Stimulated activated CD4-positive, alpha-beta T cell treated with anti-CD3 and anti-CD28 coated beads, Interleukin-4, amount 100 ng/mL, for 48 hours (primary cell): ENCODE measurements at regions not wholly inside any gene's neighbourhood (a gene's known extent, or its start where the extent isn't known, plus 50 kb on each side); places are given as distances from the start of the nearest gene placed in this dataset.

Source experiments
- DNase-seq, 2 donors: peaks; one replicate each; pipeline ENCODE4 v3.0.0-alpha.2; 2020; ENCODE audit warnings: low read depth in 2 of 2

DNA sequence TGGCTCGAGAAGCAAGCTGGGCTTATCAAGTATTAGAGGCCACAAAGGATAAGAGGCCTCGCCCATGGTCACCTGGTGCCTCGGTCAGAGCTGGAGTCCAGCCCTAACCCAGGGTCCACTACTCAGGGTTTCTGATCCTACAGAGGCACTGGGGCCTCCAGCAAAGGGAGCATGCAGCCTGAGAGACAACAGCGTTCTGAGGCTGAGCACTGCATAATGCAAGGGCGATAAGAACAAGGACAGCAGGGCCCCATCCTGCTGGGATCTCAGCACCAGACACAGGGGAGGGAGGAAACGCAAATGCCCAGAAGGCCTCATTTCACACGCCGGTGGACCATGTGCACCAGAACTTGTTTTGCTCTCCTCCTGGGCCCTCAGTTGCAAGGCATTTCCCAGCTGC, 63.0 kb downstream of the C5orf15 start:
- DNase-seq: no peak

- no peak for DNase-seq
Measured at GRCh38 chr5:133904641-133905040, 63.8 kb downstream of the C5orf15 start.

DNA sequence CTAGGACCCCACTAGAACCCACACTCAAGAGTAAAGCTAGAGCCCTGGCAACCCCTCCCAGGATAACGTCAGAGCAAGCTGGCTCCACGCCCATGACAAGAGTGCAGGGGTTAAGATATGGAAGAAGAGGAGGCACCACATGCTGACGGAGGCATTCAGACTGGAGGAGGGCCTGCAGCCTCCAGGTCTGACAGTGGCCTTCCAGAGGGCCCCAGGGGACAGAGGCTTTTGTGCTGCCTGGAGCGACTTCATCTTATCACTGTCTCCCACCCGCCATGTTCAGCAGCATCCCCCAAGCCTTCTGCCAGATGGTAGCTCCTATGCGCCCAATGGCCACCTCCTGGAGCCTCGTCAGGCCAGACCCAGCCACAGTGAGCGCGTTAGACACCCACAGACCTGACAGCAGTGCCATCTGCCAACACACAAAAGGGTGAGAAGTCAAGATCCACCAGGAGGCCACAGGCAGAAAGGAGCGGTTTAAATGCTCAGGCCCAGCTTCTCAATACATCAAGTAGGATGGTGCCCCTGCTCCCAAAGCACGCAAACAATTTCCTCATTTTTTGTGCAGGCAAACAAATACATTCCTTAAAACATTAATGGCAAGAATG, 65.8 kb downstream of the C5orf15 start:
- DNase-seq: no peak

DNA sequence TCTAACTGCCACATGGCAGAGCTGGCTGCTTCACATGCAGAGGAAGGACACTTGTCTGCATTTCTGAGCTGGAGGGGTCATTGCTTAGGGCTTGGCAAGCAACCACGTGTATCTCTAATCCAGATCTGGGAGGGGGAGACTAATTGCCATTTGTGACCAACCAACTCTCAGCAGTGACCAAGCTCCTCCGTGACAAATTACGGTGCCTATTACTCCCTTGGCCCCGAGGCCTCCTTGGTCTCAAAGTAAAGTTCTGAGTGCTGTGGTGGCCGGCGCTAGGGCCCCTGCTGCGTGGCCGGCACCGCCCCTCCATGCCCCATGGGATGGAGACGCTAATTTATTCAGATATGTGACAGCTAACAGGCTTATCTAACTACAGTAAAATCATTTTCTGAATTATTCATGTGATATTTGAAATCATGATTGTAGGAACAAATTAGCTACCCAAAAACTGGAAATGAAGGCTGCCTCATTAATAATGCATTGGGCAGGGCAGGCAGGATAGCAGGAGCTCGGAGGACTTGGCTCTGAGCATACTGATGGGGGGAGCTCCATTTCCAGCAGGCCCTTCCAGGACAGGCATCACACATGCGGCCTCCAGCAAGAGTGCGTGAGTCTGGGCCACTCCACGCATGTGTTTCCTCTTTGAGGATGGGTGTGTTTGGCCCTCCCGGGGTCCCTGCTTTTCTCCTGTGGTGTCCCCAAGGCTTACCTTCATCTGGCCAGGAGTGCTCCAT, 67.7 kb downstream of the C5orf15 start:
- DNase-seq: no peak

DNA sequence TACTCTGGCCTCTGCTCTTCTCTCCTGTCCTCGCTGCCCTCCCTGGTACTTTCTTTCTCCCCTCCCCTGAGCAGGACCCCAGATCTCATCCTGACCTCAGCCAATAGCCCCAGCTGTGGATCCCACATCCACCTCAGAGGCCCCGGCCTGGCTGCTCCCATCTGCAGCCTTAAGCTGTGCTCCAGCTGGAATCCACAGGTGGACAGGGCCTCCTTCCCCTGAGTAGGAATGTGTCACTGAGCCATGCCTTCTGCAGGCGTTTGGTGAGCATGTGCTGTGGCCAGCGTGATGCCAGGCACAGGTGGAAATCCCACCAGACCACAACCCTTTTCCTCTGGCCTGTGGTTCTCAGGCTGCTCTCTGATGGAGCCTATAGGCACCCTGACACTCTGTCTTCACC, 68.9 kb downstream of the C5orf15 start:
- no peak for DNase-seq

DNA sequence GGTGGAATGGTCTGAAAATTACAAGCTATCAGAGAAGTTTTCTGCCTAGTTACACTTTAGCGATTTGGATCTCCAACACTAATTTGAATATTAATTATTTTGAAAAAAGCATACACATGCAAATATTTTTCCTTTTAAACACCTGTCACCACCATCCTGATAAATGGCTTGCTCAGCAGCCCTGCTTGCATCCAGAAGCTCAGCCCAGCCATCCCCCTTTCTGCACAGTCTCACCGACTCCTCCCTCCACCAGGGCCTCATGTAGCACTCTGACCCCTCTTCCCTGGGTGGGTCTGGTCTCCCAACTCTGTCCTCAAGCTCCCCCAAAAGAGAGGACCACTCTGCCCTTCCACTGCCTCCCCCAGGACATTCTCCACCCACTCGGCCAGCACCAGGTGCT, 70.0 kb downstream of the C5orf15 start:
- no peak for DNase-seq

GRCh38 chr5:133897431-133897830, 71.0 kb downstream of the C5orf15 start:
- no peak for DNase-seq

DNA sequence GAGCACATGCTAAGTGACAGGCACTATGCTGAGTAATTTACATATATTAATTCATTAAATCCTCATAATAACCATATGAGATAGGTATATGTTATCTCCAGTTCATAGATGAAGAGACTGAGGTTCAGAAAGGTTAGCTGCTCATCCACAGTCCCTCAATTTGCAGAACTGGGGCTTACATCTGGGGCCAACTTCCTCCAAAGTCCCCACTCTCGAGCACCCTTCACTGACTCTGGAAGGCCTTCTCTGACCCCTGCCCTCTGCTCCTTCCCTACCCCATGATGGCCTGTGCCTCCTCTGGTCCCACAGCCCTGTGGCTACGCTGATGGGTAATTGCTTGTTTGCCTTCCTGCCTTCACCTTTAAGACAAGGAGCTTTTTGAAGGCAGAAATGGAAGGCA, 71.6 kb downstream of the C5orf15 start:
- no peak for DNase-seq

- DNase-seq: no peak
Measured at GRCh38 chr5:133895979-133896845, 72.2 kb downstream of the C5orf15 start.

GRCh38 chr5:133894143-133894542, 74.3 kb downstream of the C5orf15 start:
- DNase-seq: no peak

GRCh38 chr5:133892774-133893173, 75.7 kb downstream of the C5orf15 start:
- no peak for DNase-seq

DNA sequence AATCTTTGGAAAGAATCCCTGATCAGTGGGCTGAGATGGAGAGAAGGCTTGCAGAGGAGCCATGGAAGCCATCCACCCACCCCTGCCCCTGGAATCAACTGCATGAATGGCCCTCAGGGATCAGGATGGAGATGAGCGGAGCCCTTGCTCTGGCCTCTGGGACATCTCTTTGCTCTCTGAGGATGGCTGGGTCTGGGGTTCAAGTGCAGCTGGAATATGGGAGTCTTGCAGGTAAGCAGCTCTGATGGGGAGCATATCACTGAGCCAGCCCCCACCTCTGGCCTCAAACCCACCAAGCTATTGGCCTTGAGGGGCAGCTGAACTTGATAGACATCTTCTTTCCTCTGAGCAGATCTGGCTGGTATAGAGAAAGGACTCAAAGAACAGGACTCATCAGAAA, 76.1 kb downstream of the C5orf15 start:
- DNase-seq: no peak

GRCh38 chr5:133891390-133891789, 77.0 kb downstream of the C5orf15 start:
- DNase-seq: no peak

- DNase-seq: no peak
Measured at GRCh38 chr5:133890776-133891280, 77.6 kb downstream of the C5orf15 start.

DNA sequence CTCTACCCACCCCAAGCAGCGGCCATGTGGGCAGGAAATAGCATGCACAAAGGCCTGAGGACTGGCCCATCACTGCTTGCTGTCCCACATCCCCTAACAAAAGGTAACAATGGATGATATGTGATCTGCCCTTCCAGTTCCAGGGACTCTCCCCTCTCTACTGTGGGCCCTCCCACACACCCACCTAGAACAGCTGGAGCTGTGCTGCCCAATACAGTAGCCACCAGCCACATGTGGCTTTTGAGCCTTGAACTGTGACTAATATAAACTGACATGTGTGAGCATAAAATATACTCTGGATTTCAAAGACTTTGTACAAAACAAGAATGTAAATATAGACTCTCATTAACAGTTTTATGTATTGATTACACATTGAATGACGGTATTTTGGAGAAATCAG, 78.1 kb downstream of the C5orf15 start:
- no peak for DNase-seq

GRCh38 chr5:133889271-133889905, 79.0 kb downstream of the C5orf15 start:
- DNase-seq: no peak

DNA sequence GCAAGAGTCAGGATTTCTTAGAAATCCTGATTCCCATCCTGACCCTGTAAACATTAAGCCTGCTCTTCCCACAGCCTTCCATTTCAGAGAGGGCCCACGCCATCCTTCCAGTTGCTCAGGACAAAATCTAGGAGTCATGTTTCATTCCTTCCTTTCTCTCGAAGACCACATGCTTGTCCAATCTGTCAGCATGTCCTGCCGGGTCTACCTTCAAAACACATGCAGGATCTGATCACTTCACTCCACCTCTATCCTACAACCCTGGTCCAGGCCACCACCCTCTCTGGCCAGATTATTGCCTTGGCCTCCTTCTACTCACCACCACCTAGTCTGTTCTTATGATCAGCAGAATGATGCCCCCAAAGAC, 79.8 kb downstream of the C5orf15 start:
- no peak for DNase-seq

- DNase-seq: no peak
Measured at GRCh38 chr5:133885566-133885965, 82.9 kb downstream of the C5orf15 start.

DNA sequence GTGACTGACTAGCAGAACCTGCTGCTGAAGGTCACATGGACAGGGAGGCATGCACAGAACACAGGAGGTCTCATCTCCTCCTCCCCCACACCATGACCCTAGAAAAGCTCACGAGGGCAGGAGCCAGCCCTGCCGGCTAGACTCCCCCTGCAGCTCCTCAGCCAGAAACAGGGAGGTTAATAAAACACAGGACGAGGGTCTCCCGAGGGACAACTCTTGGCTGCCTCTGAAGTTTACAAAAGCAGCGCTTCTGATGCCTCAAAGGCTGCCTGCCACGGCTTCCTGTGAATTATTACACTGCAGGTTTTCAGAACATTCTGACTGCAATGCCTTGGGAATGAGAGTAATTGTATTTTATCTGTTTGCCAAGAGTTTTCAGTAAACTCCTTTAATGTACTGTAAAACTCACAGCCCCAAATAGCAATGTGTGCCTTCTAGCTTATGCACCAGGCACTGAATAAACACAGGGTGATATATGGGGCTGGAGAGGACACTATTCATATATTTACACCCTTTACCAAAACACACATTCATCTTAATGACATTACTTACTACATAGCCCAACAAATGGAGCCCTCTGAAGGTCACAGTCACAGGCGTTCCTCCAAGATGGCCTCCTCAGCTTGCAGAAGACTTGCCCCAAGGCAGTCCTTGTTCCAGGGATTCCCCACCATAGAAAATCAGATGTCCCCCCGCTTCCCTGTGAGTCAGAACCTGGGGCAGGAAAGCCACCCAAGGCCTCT, 83.7 kb downstream of the C5orf15 start:
- no peak for DNase-seq

GRCh38 chr5:133883916-133884315, 84.5 kb downstream of the C5orf15 start:
- DNase-seq: no peak

DNA sequence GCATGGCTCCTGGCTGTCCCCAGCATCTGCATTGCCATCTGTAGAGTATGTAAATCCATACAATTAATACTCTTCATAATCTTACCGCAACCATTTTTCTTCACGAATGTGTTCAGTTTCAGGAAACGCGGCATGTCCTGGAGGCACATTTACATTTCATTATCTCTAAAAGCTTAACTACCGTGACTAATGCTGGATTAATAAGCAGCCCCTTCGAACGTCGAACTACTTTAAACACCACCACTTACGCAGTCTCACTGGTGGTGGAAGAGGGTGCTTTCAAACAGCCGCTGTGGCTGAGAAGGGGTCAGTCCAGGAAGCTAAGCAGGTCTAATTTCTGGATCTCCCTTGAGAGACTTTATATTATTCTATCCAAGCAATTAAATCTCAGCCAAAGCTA, 85.6 kb downstream of the C5orf15 start:
- DNase-seq: no peak

GRCh38 chr5:133882389-133882695, 86.1 kb downstream of the C5orf15 start:
- DNase-seq: no peak
